GM19395 (cell line): ENCODE measurements at regions not wholly inside any gene's neighbourhood (a gene's known extent, or its start where the extent isn't known, plus 50 kb on each side); places are given as distances from the start of the nearest gene placed in this dataset.
"Not testable (repeated sequence)": the region's sequence is repeated elsewhere in the genome, so short reads cannot be mapped to it uniquely, and the experiment has no call there.

Source experiments
- ATAC-seq: cut with Tn5 transposase; IDR thresholded peaks from one replicate; pipeline ENCODE4 v1.9.1; 2021; ENCODE audit warnings: mild to moderate bottlenecking, moderate library complexity; ENCODE audit not compliant: unreplicated experiment

GRCh38 chr12:127820846-127821245, 446.1 kb upstream of the TMEM132C start:
- ATAC-seq: no peak

GRCh38 chr12:127822809-127823411, 444.1 kb upstream of the TMEM132C start:
- ATAC-seq: no peak

- ATAC-seq: no peak
Observed at GRCh38 chr12:127823801-127824200, 443.2 kb upstream of the TMEM132C start.

- no peak for ATAC-seq
Observed at GRCh38 chr12:127829281-127830064, 437.5 kb upstream of the TMEM132C start.

- no peak for ATAC-seq
Observed at GRCh38 chr12:127830065-127830460, 436.9 kb upstream of the TMEM132C start.

- ATAC-seq: no peak
Observed at GRCh38 chr12:127830730-127831129, 436.2 kb upstream of the TMEM132C start.

GRCh38 chr12:127832172-127832571, 434.8 kb upstream of the TMEM132C start:
- ATAC-seq: no peak

- not testable (repeated sequence) for ATAC-seq
Observed at GRCh38 chr12:127836802-127837201, 430.2 kb upstream of the TMEM132C start.

- ATAC-seq: no peak
Observed at GRCh38 chr12:127857661-127858060, 409.3 kb upstream of the TMEM132C start.

- ATAC-seq: no peak
Observed at GRCh38 chr12:127860536-127860935, 406.4 kb upstream of the TMEM132C start.

GRCh38 chr12:127861406-127861805, 405.6 kb upstream of the TMEM132C start:
- ATAC-seq: no peak

GRCh38 chr12:127873306-127873705, 393.7 kb upstream of the TMEM132C start:
- no peak for ATAC-seq

GRCh38 chr12:127881371-127882140, 385.4 kb upstream of the TMEM132C start:
- no peak for ATAC-seq

- ATAC-seq: no peak
Observed at GRCh38 chr12:127883013-127883412, 384.0 kb upstream of the TMEM132C start.

- no peak for ATAC-seq
Observed at GRCh38 chr12:127885954-127886750, 380.8 kb upstream of the TMEM132C start.

GRCh38 chr12:127886827-127887226, 380.1 kb upstream of the TMEM132C start:
- ATAC-seq: no peak

GRCh38 chr12:127888943-127889719, 377.8 kb upstream of the TMEM132C start:
- ATAC-seq: no peak

- ATAC-seq: no peak
Observed at GRCh38 chr12:127893895-127894609, 372.9 kb upstream of the TMEM132C start.

- no peak for ATAC-seq
Observed at GRCh38 chr12:127896661-127897060, 370.3 kb upstream of the TMEM132C start.

- no peak for ATAC-seq
Observed at GRCh38 chr12:127898616-127899015, 368.4 kb upstream of the TMEM132C start.
